Lower leg skin (tissue), 4 donors: ENCODE measurements at regions not wholly inside any gene's neighbourhood (a gene's known extent, or its start where the extent isn't known, plus 50 kb on each side); places are given as distances from the start of the nearest gene placed in this dataset.
A peak's percentile ranks its signal among the peaks of the same experiment; 100 is the strongest.

Source experiments
- DNase-seq, 2 donors: peaks; one replicate each; pipeline ENCODE4 v3.0.0-alpha.2; 2019; ENCODE audit warnings: low spot score in 2 of 2
- H3K4me3 ChIP-seq: fragments of 200-600 bp; sonication (generic); 2 replicates; pipeline ENCODE4 v1.5.1; 2017; ENCODE audit warnings: mild to moderate bottlenecking, low read depth; ENCODE audit not compliant: poor library complexity, severe bottlenecking
- POLR2A ChIP-seq, 2 donors: fragments of 450-650 bp; IDR thresholded peaks; one replicate each; pipeline ENCODE4 v1.6.1; 2016 to 2017; ENCODE audit warnings: antibody characterized with exemption in 2 of 2, mild to moderate bottlenecking in 1 of 2, moderate library complexity in 1 of 2
- WGBS, 2 donors: methylation state at CpG; one replicate each; pipeline ENCODE4 v1.1.5; 2018; 5-methylcytosine and 5-hydroxymethylcytosine counted together
- intact Hi-C: fragments of 100-400 bp; cut with DNase I; formaldehyde crosslinking; loops from one replicate; pipeline ENCODE4 v1.15.0; 2023; ENCODE audit warnings: low total_unique reads
- TF ChIP-seq, protein P1 (sequence below), 3 donors: fragments of 450-650 bp; IDR thresholded peaks; one replicate each; pipeline ENCODE4 v1.5.1; 2016; ENCODE audit warnings: antibody characterized with exemption in 3 of 3, mild to moderate bottlenecking in 3 of 3, moderate library complexity in 2 of 3

DNA sequence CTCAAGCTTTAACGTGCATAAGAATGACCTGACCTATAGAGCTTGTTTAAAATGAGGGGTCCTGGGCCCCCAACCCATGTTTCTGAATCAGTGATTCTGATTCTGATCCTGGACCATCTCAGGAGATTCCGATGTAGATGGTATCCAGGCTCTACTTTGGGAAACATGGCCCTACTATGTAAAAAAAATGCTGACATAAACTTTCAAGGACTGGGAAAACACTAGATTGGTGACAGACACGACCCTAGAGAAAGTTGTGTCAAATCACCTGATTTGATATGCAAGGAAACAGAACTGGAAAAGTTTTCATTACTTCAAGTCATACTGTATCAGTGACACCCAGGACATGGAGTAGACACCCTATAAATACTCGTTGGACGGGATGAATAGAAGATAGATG, 328.5 kb downstream of the HNRNPD start:
- H3K4me3 ChIP-seq: no peak overlapping the region
- TF ChIP-seq, protein P1, sequence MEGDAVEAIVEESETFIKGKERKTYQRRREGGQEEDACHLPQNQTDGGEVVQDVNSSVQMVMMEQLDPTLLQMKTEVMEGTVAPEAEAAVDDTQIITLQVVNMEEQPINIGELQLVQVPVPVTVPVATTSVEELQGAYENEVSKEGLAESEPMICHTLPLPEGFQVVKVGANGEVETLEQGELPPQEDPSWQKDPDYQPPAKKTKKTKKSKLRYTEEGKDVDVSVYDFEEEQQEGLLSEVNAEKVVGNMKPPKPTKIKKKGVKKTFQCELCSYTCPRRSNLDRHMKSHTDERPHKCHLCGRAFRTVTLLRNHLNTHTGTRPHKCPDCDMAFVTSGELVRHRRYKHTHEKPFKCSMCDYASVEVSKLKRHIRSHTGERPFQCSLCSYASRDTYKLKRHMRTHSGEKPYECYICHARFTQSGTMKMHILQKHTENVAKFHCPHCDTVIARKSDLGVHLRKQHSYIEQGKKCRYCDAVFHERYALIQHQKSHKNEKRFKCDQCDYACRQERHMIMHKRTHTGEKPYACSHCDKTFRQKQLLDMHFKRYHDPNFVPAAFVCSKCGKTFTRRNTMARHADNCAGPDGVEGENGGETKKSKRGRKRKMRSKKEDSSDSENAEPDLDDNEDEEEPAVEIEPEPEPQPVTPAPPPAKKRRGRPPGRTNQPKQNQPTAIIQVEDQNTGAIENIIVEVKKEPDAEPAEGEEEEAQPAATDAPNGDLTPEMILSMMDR (IDR thresholded peaks at IDR 0.05): no peak
- TF ChIP-seq POLR2A (IDR thresholded peaks at IDR 0.05): no peak
- 62 to 63% methylated on average over 5 of the region's 5 CpGs for WGBS, 2 donors
- DNase-seq: no peak
- intact Hi-C loops: loop anchor here (2.0 kb wide), 1 partner anchor 316 kb away; no protein-coding TSS in a partner anchor

DNA sequence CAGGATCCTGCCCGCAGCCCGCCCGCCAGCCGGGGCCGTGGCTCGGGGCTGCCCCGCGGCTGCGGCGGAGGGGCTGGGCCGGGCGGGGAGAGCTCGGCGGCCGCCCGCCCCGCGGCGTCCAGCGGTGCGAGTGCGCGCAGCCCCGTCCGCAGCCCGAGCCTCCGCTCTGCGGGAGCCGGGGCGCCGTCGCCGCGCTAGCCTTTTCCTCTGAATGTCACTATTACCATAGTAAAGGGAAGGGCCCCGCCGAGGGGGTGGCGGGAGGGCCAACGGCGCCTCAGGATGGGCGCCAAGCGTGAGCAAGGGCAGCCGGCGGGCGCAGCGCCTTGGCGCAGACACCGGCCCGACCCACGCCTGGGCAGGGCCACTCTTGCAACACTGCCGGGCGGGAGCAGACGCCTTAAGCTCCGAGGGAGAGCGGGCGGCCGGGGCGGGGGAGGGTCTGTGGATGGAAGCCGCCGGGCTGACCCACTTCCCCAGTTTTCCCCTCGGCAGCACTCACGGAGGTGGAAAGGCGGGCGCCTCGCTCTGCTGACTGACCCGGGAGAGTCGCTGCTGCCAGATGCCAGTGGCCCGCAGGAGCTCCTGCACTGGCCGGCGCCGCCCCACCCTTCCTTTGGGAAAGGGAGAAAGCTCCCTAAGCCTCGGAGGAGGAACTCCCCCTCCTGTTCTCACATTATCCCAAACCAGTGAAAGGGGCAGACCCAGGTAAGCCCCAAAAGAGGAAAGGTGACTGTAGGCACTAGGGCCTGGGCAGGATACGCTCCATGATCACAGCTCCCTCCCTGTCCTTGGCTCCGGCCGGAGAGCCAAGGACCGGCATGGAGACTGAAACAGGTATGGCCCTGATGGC, 329.4 kb downstream of the HNRNPD start:
- intact Hi-C loops: loop anchor here (2.0 kb wide), 1 partner anchor 316 kb away; no protein-coding TSS in a partner anchor
- 1% methylated on average over 27 to 36 of the region's 75 CpGs for WGBS, 2 donors
- TF ChIP-seq, protein P1 (IDR thresholded peaks at IDR 0.05): no peak
- no peak for TF ChIP-seq POLR2A (IDR thresholded peaks at IDR 0.05)
- peak overlapping the region; percentile 26 for H3K4me3 ChIP-seq
- peak; percentile 19 to 89 for DNase-seq

DNA sequence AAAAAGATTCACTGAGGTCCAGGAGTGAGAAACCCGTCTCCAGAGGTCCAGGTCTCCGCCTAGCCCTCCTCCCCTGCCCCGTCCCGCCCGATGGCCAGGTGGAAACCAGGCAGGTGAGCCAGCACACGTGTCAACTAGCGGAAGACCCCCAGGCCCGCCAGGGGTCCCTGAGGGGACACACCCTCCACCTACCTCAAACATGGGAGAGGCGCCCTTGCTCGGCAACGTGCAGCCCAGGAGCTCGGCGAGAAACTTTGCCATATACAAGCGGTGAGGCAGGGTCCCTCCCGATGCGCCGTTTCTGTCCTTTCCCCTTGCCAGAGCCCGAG, 330.0 kb downstream of the HNRNPD start:
- TF ChIP-seq, protein P1 (IDR thresholded peaks at IDR 0.05): no peak
- no peak for TF ChIP-seq POLR2A (IDR thresholded peaks at IDR 0.05)
- no peak overlapping the region for H3K4me3 ChIP-seq
- no peak for DNase-seq
- intact Hi-C loops: loop anchor here (2.0 kb wide), 1 partner anchor 315 kb away; no protein-coding TSS in a partner anchor
- 1% methylated on average over 8 to 15 of the region's 18 CpGs for whole genome bisulfite sequencing, 2 donors

DNA sequence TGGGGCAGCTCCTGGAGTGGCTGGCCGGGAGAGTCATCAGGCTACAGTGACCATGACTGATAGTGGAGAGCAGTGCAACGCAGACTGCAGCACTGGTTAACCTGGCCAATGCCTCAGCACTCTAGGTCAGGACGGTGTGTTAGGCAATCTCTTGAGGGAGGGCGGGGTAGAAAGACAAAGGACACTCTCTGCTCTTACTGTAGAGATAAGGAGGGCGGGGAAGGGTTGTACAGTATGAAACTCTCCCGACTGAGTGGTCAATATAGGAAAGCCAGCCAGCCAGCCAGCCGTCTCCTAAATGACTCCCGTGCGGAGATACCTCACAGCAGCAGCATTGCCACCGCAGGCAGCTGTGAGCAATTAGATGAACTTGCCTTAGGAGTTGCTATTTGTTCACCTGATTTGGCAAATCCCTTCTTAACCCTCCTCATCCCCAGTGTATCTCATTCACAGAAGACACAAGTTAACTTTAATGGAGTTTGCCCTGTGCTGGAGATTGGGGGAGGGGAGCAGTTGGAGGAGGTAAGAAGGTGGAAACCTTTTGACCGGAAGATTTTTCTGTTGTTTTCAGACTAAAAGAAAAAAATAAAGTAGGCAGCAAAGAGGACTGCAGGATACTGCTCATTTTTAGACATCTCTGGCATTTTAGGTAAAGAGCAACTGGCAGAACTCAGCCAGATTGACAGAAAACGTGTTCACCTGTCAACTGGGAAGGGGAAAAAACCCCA, 330.5 kb downstream of the HNRNPD start:
- WGBS, 2 donors: 17 to 22% methylated on average over 12 of the region's 12 CpGs
- H3K4me3 ChIP-seq: no peak overlapping the region
- DNase-seq: no peak
- no peak for TF ChIP-seq POLR2A (IDR thresholded peaks at IDR 0.05)
- TF ChIP-seq, protein P1 (IDR thresholded peaks at IDR 0.05): no peak
- intact Hi-C loops: no loop called here

DNA sequence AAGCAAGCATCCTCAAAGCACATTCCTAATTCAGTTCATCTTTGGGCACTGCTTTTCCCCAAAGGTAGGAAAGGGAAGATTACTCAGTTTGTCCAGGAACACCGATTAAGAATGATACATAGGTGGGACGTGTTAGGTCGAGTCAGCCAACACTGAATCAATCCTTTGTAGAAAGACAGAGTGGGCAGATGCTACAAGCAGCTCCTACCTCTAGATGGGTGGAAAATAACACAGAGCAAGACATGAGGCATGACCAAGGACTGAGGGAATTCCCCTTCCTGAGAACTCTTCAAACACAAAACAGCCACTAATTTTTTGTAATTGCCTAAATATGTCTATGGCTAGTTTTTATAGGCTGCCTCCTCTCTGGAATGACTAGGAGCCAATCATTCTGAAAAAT, 331.7 kb downstream of the HNRNPD start:
- intact Hi-C loops: no loop called here
- no peak overlapping the region for H3K4me3 ChIP-seq
- no peak for DNase-seq
- no peak for TF ChIP-seq POLR2A (IDR thresholded peaks at IDR 0.05)
- WGBS, 2 donors: 55 to 66% methylated on average over 3 of the region's 3 CpGs

DNA sequence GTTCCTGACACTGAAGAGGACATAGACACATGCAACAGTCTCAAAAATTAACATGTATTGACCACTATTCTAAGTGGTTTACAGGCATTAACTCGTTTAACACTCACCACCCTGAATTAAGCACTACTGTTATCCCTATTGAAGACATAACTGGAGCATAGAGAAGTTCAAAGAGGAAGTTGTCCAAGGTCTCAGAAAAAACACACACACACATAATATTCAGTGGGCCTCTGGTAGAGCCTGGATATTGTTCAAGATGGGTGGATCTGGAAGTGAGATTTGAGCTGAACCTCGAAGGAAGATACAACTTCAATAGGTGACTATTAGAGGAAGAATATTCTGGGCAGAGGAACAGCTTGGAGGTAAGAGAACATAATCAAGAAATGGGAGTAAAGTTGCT, 334.9 kb downstream of the HNRNPD start:
- no peak for DNase-seq
- WGBS, 2 donors: 46 to 50% methylated on average over 2 of the region's 2 CpGs
- intact Hi-C loops: no loop called here
- TF ChIP-seq POLR2A (IDR thresholded peaks at IDR 0.05): no peak
- TF ChIP-seq, protein P1 (IDR thresholded peaks at IDR 0.05): no peak
- H3K4me3 ChIP-seq: no peak overlapping the region
